PC-9 (cell line): ENCODE measurements at regions not wholly inside any gene's neighbourhood (a gene's known extent, or its start where the extent isn't known, plus 50 kb on each side); places are given as distances from the start of the nearest gene placed in this dataset.

Experiments used
- BruUV-seq: library from RNA; stranded (reverse); fragments of 400-500 nt; replicated peaks from 2 replicates; lab custom pipeline; 2021; lab: Mats Ljungman, UMichigan
- CTCF ChIA-PET: fragments of 300-600 bp; sonication (Branson Sonifier 250); formaldehyde crosslinking; loops from one replicate; lab custom pipeline; 2022; ENCODE audit warnings: antibody characterized with exemption; lab: Charles Lee
- POLR2A ChIA-PET: fragments of 300-600 bp; sonication (Branson Sonifier 250); formaldehyde crosslinking; loops from one replicate; lab custom pipeline; 2022; ENCODE audit warnings: antibody characterized with exemption; ENCODE audit not compliant: unreplicated experiment; lab: Charles Lee
- DNase-seq, 2 experiments: peaks; one replicate each; pipeline versions ENCODE4 v3.0.0 to v3.0.0-alpha.2; 2015 to 2022; ENCODE audit warnings: mixed read lengths in 1 of 2
- H2AFZ ChIP-seq: fragments of 200-600 bp; sonication (generic); 2 replicates; pipeline ENCODE4 v1.8.1; 2017; ENCODE audit warnings: antibody characterized with exemption
- H3F3A ChIP-seq: fragments of 200-600 bp; sonication (generic); 2 replicates; pipeline ENCODE4 v1.8.1; 2017; ENCODE audit warnings: antibody characterized with exemption, mild to moderate bottlenecking, low read depth; ENCODE audit not compliant: insufficient read depth
- H3K27ac ChIP-seq: fragments of 200-600 bp; sonication (generic); 2 replicates; pipeline ENCODE4 v1.6.1; 2016; ENCODE audit warnings: mixed run types
- H3K27me3 ChIP-seq: fragments of 200-600 bp; sonication (generic); 2 replicates; pipeline ENCODE4 v1.6.1; 2016; ENCODE audit warnings: low read depth, mixed run types; ENCODE audit not compliant: insufficient read depth
- H3K36me3 ChIP-seq: fragments of 200-600 bp; sonication (generic); 2 replicates; pipeline ENCODE4 v1.6.1; 2016; ENCODE audit warnings: low read depth, mixed run types
- H3K4me1 ChIP-seq: fragments of 200-600 bp; sonication (generic); replicated peaks from 2 replicates; pipeline ENCODE4 v1.6.1; 2016; ENCODE audit warnings: mixed run types; ENCODE audit not compliant: insufficient read depth
- H3K4me2 ChIP-seq: fragments of 200-600 bp; sonication (generic); 2 replicates; pipeline ENCODE4 v1.6.1; 2017; ENCODE audit warnings: mixed run types
- H3K4me3 ChIP-seq: fragments of 200-600 bp; sonication (generic); 2 replicates; pipeline ENCODE4 v1.6.1; 2016; ENCODE audit warnings: mixed run types
- H3K79me2 ChIP-seq: fragments of 200-600 bp; sonication (generic); 2 replicates; pipeline ENCODE4 v1.6.1; 2017; ENCODE audit warnings: low read depth, mixed run types
- H3K9me2 ChIP-seq: fragments of 200-600 bp; sonication (generic); 2 replicates; pipeline ENCODE4 v1.8.1; 2017; ENCODE audit warnings: mild to moderate bottlenecking; ENCODE audit not compliant: insufficient read depth
- H3K9me3 ChIP-seq: fragments of 200-600 bp; sonication (generic); 2 replicates; pipeline ENCODE4 v1.8.1; 2016; ENCODE audit warnings: low read depth; ENCODE audit not compliant: insufficient read depth
- H4K20me1 ChIP-seq: fragments of 200-600 bp; sonication (generic); 2 replicates; pipeline ENCODE4 v1.8.1; 2017; ENCODE audit not compliant: insufficient read depth
- CTCF ChIP-seq: fragments of 200-600 bp; sonication (generic); conservative IDR thresholded peaks from 2 replicates; pipeline ENCODE4 v1.6.1; 2017; ENCODE audit warnings: mixed run types, antibody characterized with exemption, mild to moderate bottlenecking, moderate library complexity
- EZH2 ChIP-seq: fragments of 200-600 bp; sonication (generic); IDR thresholded peaks from 2 replicates; pipeline ENCODE4 v1.8.0; 2017; ENCODE audit warnings: antibody characterized with exemption, low read depth
- intact Hi-C: fragments of 100-400 bp; cut with micrococcal nuclease; formaldehyde crosslinking; loops from one replicate; pipeline ENCODE4 v1.10.0; 2022; ENCODE audit not compliant: unreplicated experiment

- Histone ChIP-seq H3K4me2 (no peak overlapping the region), H3K27me3 (no peaks in the 10 kb centered on the region), H3F3A (no peaks in the 10 kb centered on the region), H3K9me3 (no peaks in the 10 kb centered on the region), H3K79me2 (no peaks in the 10 kb centered on the region), H3K9me2 (no peaks in the 10 kb centered on the region), H3K4me1 (no peaks in the 10 kb centered on the region), H2AFZ (no peak overlapping the region), H3K36me3 (no peaks in the 10 kb centered on the region), H3K27ac (no peak overlapping the region), H4K20me1 (no peaks in the 10 kb centered on the region), H3K4me3 (no peak overlapping the region)
- ChIA-PET POLR2A (no interaction called here), CTCF (no interaction called here)
- TF ChIP-seq EZH2: no peak
- no peak for TF ChIP-seq CTCF
- intact Hi-C loops: no loop called here
- no TSS peak for BruUV-seq
- no peak for DNase-seq
Measured at GRCh38 chr2:167543721-167544120, 655.4 kb downstream of the XIRP2 start.

DNA sequence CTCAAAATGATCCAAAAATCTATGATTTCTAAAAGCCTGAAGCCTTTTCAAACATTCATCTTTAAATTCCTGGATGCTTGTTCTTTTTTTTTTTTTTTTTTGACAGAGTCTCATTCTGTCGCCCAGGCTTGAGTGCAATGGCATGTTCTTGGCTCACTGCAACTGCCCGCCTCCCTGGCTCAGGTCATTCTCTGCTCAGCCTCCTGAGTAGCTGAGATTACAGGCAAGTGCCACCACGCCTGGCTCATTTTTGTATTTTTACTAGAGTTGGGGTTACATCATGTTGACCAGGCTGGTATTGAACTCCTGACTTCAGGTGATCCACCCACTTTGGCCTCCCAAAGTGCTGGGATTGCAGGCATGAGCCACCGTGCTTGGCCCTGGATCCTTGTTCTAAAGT is 649.5 kb downstream of the XIRP2 start:
- no peaks in the 10 kb centered on the region for H3K27me3 ChIP-seq
- no peaks in the 10 kb centered on the region for H3K9me2 ChIP-seq
- no peak overlapping the region for H3K27ac ChIP-seq
- no peaks in the 10 kb centered on the region for H3K36me3 ChIP-seq
- H3K4me1 ChIP-seq: no peaks in the 10 kb centered on the region
- H2AFZ ChIP-seq: no peak overlapping the region
- H4K20me1 ChIP-seq: no peaks in the 10 kb centered on the region
- no peaks in the 10 kb centered on the region for H3K79me2 ChIP-seq
- no peak for TF ChIP-seq EZH2
- TF ChIP-seq CTCF: no peak
- POLR2A ChIA-PET: no interaction called here
- DNase-seq: no peak
- no peak overlapping the region for H3K4me2 ChIP-seq
- no peak overlapping the region for H3K4me3 ChIP-seq
- intact Hi-C loops: no loop called here
- BruUV-seq: no TSS peak
- no peaks in the 10 kb centered on the region for H3K9me3 ChIP-seq
- H3F3A ChIP-seq: no peaks in the 10 kb centered on the region
- CTCF ChIA-PET: no interaction called here

GRCh38 chr2:167534443-167534842 is 646.2 kb downstream of the XIRP2 start:
- Histone ChIP-seq H3K79me2 (no peaks in the 10 kb centered on the region), H2AFZ (no peak overlapping the region), H3K36me3 (no peaks in the 10 kb centered on the region), H3K9me3 (no peaks in the 10 kb centered on the region), H3F3A (no peaks in the 10 kb centered on the region), H4K20me1 (no peaks in the 10 kb centered on the region), H3K27ac (no peak overlapping the region), H3K4me3 (no peak overlapping the region), H3K27me3 (no peaks in the 10 kb centered on the region), H3K9me2 (no peaks in the 10 kb centered on the region), H3K4me1 (no peaks in the 10 kb centered on the region), H3K4me2 (no peak overlapping the region)
- TF ChIP-seq CTCF (no peak), EZH2 (no peak)
- BruUV-seq: no TSS peak
- ChIA-PET POLR2A (no interaction called here), CTCF (no interaction called here)
- intact Hi-C loops: no loop called here
- no peak for DNase-seq
